ENCODE measurements at regions not wholly inside any gene's neighbourhood (a gene's known extent, or its start where the extent isn't known, plus 50 kb on each side); places are given as distances from the start of the nearest gene placed in this dataset.

GRCh38 chr4:100014616-100015015, 64.5 kb upstream of the H2AZ1 start:
- Histone ChIP-seq H3K79me2 (ENCODE audit: insufficient read depth, low read length) (no peaks in the 10 kb centered on the region), H3K4me2 (replicated peaks; ENCODE audit: extremely low read depth, low read length, poor library complexity, severe bottlenecking) (no peak overlapping the region), H3K36me3 (replicated peaks in 1 of 2; ENCODE audit: control insufficient read depth in 1 of 2, insufficient read depth in 2 of 2, low read length in 2 of 2) (no peaks in the 10 kb centered on the region), H3K27ac (ENCODE audit: low read depth in 1 of 2, low read length in 2 of 2) (no peak overlapping the region), H2AFZ (ENCODE audit: insufficient read depth, low read depth, low read length, poor library complexity, severe bottlenecking) (no peak overlapping the region), H4K20me1 (ENCODE audit: insufficient read depth, low read length) (no peaks in the 10 kb centered on the region), H3K4me3 (replicated peaks in 1 of 3; ENCODE audit: low read depth in 2 of 3, low read length in 3 of 3) (no peak overlapping the region), H3K9me3 (replicated peaks in 1 of 2; ENCODE audit: control insufficient read depth in 1 of 2, insufficient read depth in 1 of 2, low read length in 2 of 2) (no peaks in the 10 kb centered on the region), H3K27me3 (ENCODE audit: control insufficient read depth in 2 of 2, insufficient read depth in 2 of 2, low read length in 2 of 2) (no peaks in the 10 kb centered on the region), H3K9ac (ENCODE audit: insufficient read depth, low read length, poor library complexity, severe bottlenecking) (no peak overlapping the region), H3K4me1 (ENCODE audit: control insufficient read depth in 1 of 2, insufficient read depth in 2 of 2, low read length in 2 of 2) (no peaks in the 10 kb centered on the region)
- Mint-ChIP-seq H3K4me1 (no peaks in the 10 kb centered on the region), H3K4me3 (no peak overlapping the region), H3K36me3 (no peaks in the 10 kb centered on the region), H3K27ac (no peak overlapping the region), H3K27me3 (ENCODE audit: low read depth in 3 of 3) (peaks cover 0 to 2% (median 2%) of the 10 kb centered on the region in 3 donors), H3K9me3 (peaks cover 0 to 2% (median 0%) of the 10 kb centered on the region in 7 donors)
- no CpG with 5 or more reads among the region's 3 CpGs for WGBS (ENCODE audit: insufficient coverage)
- no peak for DNase-seq
- no peak for TF ChIP-seq CTCF (IDR thresholded peaks at IDR 0.05)
- intact Hi-C loops (cut with micrococcal nuclease), result no loop called here

- H3K36me3 ChIP-seq (replicated peaks in 1 of 2; ENCODE audit: control insufficient read depth in 1 of 2, insufficient read depth in 2 of 2, low read length in 2 of 2), result no peaks in the 10 kb centered on the region
- H3K4me2 ChIP-seq (replicated peaks; ENCODE audit: extremely low read depth, low read length, poor library complexity, severe bottlenecking), result no peak overlapping the region
- TF ChIP-seq CTCF (IDR thresholded peaks at IDR 0.05), result no peak
- peaks cover 0 to 7% (median 3%) of the 10 kb centered on the region in 7 donors for H3K9me3 Mint-ChIP-seq
- H3K4me3 Mint-ChIP-seq, result no peak overlapping the region
- H2AFZ ChIP-seq (ENCODE audit: insufficient read depth, low read depth, low read length, poor library complexity, severe bottlenecking), result no peak overlapping the region
- no peaks in the 10 kb centered on the region for H3K4me1 ChIP-seq (ENCODE audit: control insufficient read depth in 1 of 2, insufficient read depth in 2 of 2, low read length in 2 of 2)
- H4K20me1 ChIP-seq (ENCODE audit: insufficient read depth, low read length), result no peaks in the 10 kb centered on the region
- intact Hi-C loops (cut with micrococcal nuclease), result no loop called here
- no peak overlapping the region for H3K9ac ChIP-seq (ENCODE audit: insufficient read depth, low read length, poor library complexity, severe bottlenecking)
- no peaks in the 10 kb centered on the region for H3K79me2 ChIP-seq (ENCODE audit: insufficient read depth, low read length)
- no peaks in the 10 kb centered on the region for H3K27me3 ChIP-seq (ENCODE audit: control insufficient read depth in 2 of 2, insufficient read depth in 2 of 2, low read length in 2 of 2)
- H3K4me3 ChIP-seq (replicated peaks in 1 of 3; ENCODE audit: low read depth in 2 of 3, low read length in 3 of 3), result no peak overlapping the region
- no peak for DNase-seq
- WGBS (ENCODE audit: insufficient coverage), result no CpG with 5 or more reads among the region's 1 CpG
- no peak overlapping the region for H3K27ac Mint-ChIP-seq
- H3K9me3 ChIP-seq (replicated peaks in 1 of 2; ENCODE audit: control insufficient read depth in 1 of 2, insufficient read depth in 1 of 2, low read length in 2 of 2), result no peaks in the 10 kb centered on the region
- peaks cover 0 to 2% (median 0%) of the 10 kb centered on the region in 3 donors for H3K27me3 Mint-ChIP-seq (ENCODE audit: low read depth in 3 of 3)
- no peak overlapping the region for H3K27ac ChIP-seq (ENCODE audit: low read depth in 1 of 2, low read length in 2 of 2)
- no peaks in the 10 kb centered on the region for H3K36me3 Mint-ChIP-seq
- H3K4me1 Mint-ChIP-seq, result no peaks in the 10 kb centered on the region
Measured at GRCh38 chr4:100009490-100009889, 59.4 kb upstream of the H2AZ1 start.
